Endothelial cell of umbilical vein (primary cell): ENCODE measurements at regions not wholly inside any gene's neighbourhood (a gene's known extent, or its start where the extent isn't known, plus 50 kb on each side); places are given as distances from the start of the nearest gene placed in this dataset.

Experiments used
- BruUV-seq: library from RNA; stranded (reverse); fragments of 400-500 nt; replicated peaks from 2 replicates; lab custom pipeline; 2021; lab: Mats Ljungman, UMichigan
- CTCF ChIA-PET: fragments of 300-600, 350-600 bp; sonication (Branson Sonifier 250); formaldehyde crosslinking; loops from one replicate; lab custom pipeline; 2021; ENCODE audit warnings: antibody characterized with exemption, inconsistent platforms; lab: Charles Lee
- POLR2A ChIA-PET: fragments of 300-600, 350-600 bp; sonication (Branson Sonifier 250); formaldehyde crosslinking; loops from one replicate; lab custom pipeline; 2021; ENCODE audit warnings: antibody characterized with exemption, inconsistent platforms; lab: Charles Lee
- DNase-seq: peaks from one replicate; pipeline ENCODE4 v3.0.0-alpha.2; 2011; ENCODE audit warnings: low read depth, low spot score
- FAIRE-seq: peaks from 2 replicates; lab custom pipeline; 2011; peaks lifted over from hg19 to GRCh38; lab: Jason Lieb, UNC
- H2AFZ ChIP-seq: 2 replicates; pipeline ENCODE4 v1.6.0; 2012; ENCODE audit warnings: low read depth, low read length, control low read depth, inconsistent platforms
- H3K27ac ChIP-seq: 2 replicates; pipeline ENCODE4 v1.5.1; 2011; ENCODE audit warnings: low read depth, mild to moderate bottlenecking, control low read depth, low read length, moderate library complexity; ENCODE audit not compliant: insufficient read depth
- H3K27me3 ChIP-seq, 2 experiments: 2 replicates each; pipeline versions ENCODE4 v1.6.0 to v1.6.1; 2011; ENCODE audit warnings: low read length in 2 of 2, mixed read lengths in 1 of 2; ENCODE audit not compliant: control insufficient read depth in 2 of 2, insufficient read depth in 2 of 2
- H3K36me3 ChIP-seq, 2 experiments: 2 replicates in 1 of 2; 3 replicates in 1 of 2; pipeline ENCODE4 v1.5.1; 2011; ENCODE audit warnings: low read length in 2 of 2, mild to moderate bottlenecking in 1 of 2, moderate library complexity in 1 of 2; ENCODE audit not compliant: control insufficient read depth in 2 of 2, insufficient read depth in 2 of 2; ENCODE audit errors: extremely low read depth in 1 of 2
- H3K4me1 ChIP-seq: 3 replicates; pipeline ENCODE4 v1.5.1; 2011; ENCODE audit warnings: mild to moderate bottlenecking, low read length; ENCODE audit not compliant: control insufficient read depth, insufficient read depth; ENCODE audit errors: extremely low read depth
- H3K4me2 ChIP-seq: 2 replicates; pipeline ENCODE4 v1.6.1; 2011; ENCODE audit warnings: low read length, control low read depth, mixed read lengths; ENCODE audit not compliant: insufficient read depth
- H3K4me3 ChIP-seq, 3 experiments: fragments of 200-600 bp in 1 of 3; sonication (generic), shearing (Covaris generic) in 1 of 3; replicated peaks in 1 of 3; 2 replicates each; pipeline ENCODE4 v1.5.1; 2011 to 2016; ENCODE audit warnings: control low read depth in 3 of 3, low read length in 3 of 3, mild to moderate bottlenecking in 2 of 3, inconsistent platforms in 1 of 3, low read depth in 1 of 3, moderate library complexity in 1 of 3; ENCODE audit not compliant: insufficient read depth in 1 of 3
- H3K79me2 ChIP-seq: 2 replicates; pipeline ENCODE4 v1.6.0; 2012; ENCODE audit warnings: low read length, inconsistent platforms; ENCODE audit not compliant: control insufficient read depth, insufficient read depth
- H3K9ac ChIP-seq: replicated peaks from 2 replicates; pipeline ENCODE3; 2011; ENCODE audit warnings: low read length, control low read depth; ENCODE audit not compliant: insufficient read depth; ENCODE audit errors: extremely low read depth
- H3K9me1 ChIP-seq: replicated peaks from 3 replicates; pipeline ENCODE4 v1.6.0; 2011; ENCODE audit warnings: mild to moderate bottlenecking, low read length; ENCODE audit not compliant: control insufficient read depth, insufficient read depth; ENCODE audit errors: extremely low read depth
- H3K9me3 ChIP-seq: replicated peaks from 2 replicates; pipeline ENCODE4 v1.5.1; 2012; ENCODE audit warnings: low read length, inconsistent platforms; ENCODE audit not compliant: control insufficient read depth, insufficient read depth
- H4K20me1 ChIP-seq: replicated peaks from 2 replicates; pipeline ENCODE3; 2011; ENCODE audit warnings: mild to moderate bottlenecking, low read length; ENCODE audit not compliant: control insufficient read depth, insufficient read depth; ENCODE audit errors: extremely low read depth
- CTCF ChIP-seq, 2 donors: IDR thresholded peaks; 1 replicate in 1 of 2; 2 replicates in 1 of 2; pipeline ENCODE4 v1.5.1; 2011; ENCODE audit warnings: low read length in 2 of 2, mild to moderate bottlenecking in 2 of 2, moderate library complexity in 2 of 2, control low read depth in 1 of 2, inconsistent platforms in 1 of 2, low read depth in 1 of 2; ENCODE audit not compliant: insufficient read depth in 1 of 2; ENCODE audit errors: extremely low read depth in 1 of 2
- EZH2 ChIP-seq: IDR thresholded peaks from 2 replicates; pipeline ENCODE4 v1.6.1; 2012; ENCODE audit warnings: borderline replicate concordance, low read depth, mild to moderate bottlenecking, moderate library complexity, low read length, inconsistent platforms; ENCODE audit not compliant: severe bottlenecking
- FOS ChIP-seq: IDR thresholded peaks from 2 replicates; pipeline ENCODE4 v1.6.1; 2011; ENCODE audit warnings: mild to moderate bottlenecking, low read length, moderate library complexity, borderline replicate concordance; ENCODE audit not compliant: insufficient read depth
- GATA2 ChIP-seq: IDR thresholded peaks from 2 replicates; pipeline ENCODE4 v1.7.0; 2011; ENCODE audit warnings: low read depth, mild to moderate bottlenecking, moderate library complexity, mixed read lengths, low read length; ENCODE audit not compliant: insufficient read length, insufficient read depth
- JUN ChIP-seq: IDR thresholded peaks from 2 replicates; pipeline ENCODE4 v1.6.1; 2011; ENCODE audit warnings: borderline replicate concordance, low read depth; ENCODE audit not compliant: insufficient read length, insufficient read depth
- MAX ChIP-seq: IDR thresholded peaks from 2 replicates; pipeline ENCODE4 v1.6.1; 2011; ENCODE audit not compliant: insufficient read depth, insufficient read length
- MYC ChIP-seq: IDR thresholded peaks from one replicate; pipeline ENCODE4 v1.6.1; 2011; ENCODE audit warnings: mild to moderate bottlenecking, low read depth, low read length
- POLR2A ChIP-seq: IDR thresholded peaks from 2 replicates; pipeline ENCODE4 v1.6.1; 2012; ENCODE audit warnings: low read depth, mild to moderate bottlenecking, control low read depth, low read length
- POLR2AphosphoS5 ChIP-seq: IDR thresholded peaks from 2 replicates; pipeline ENCODE4 v1.6.1; 2012; ENCODE audit warnings: low read depth, mild to moderate bottlenecking, control low read depth, low read length, moderate library complexity; ENCODE audit not compliant: insufficient read depth
- dilution Hi-C: fragments of 300-500 bp; cut with MboI; formaldehyde crosslinking; loops from one replicate; pipeline ENCODE4 v1.15.0; 2019; ENCODE audit warnings: low sequenced_read_pairs; ENCODE audit not compliant: extremely low pct_ligation_motif_present
- intact Hi-C: fragments of 100-400 bp; cut with micrococcal nuclease; formaldehyde crosslinking; loops from one replicate; pipeline ENCODE4 v1.10.0; 2022

- no peaks in the 10 kb centered on the region for H3K9me3 ChIP-seq
- no peak overlapping the region for H3K27ac ChIP-seq
- H3K36me3 ChIP-seq = no peaks in the 10 kb centered on the region
- H2AFZ ChIP-seq = no peak overlapping the region
- CTCF ChIA-PET = no interaction called here
- H3K4me1 ChIP-seq = peaks cover 21% of the 10 kb centered on the region
- FAIRE-seq = no peak
- no peak for DNase-seq
- H3K9ac ChIP-seq = no peak overlapping the region
- intact Hi-C loops (loop anchor here (2.0 kb wide), 3 partner anchors 43 to 91 kb away; no protein-coding TSS in a partner anchor), dilution Hi-C loops (no loop called here)
- no TSS peak for BruUV-seq
- H3K79me2 ChIP-seq = no peaks in the 10 kb centered on the region
- H3K4me3 ChIP-seq = no peak overlapping the region
- H3K4me2 ChIP-seq = no peak overlapping the region
- no peaks in the 10 kb centered on the region for H3K27me3 ChIP-seq
- H3K9me1 ChIP-seq = no peaks in the 10 kb centered on the region
- POLR2A ChIA-PET = no interaction called here
- no peaks in the 10 kb centered on the region for H4K20me1 ChIP-seq
- TF ChIP-seq POLR2AphosphoS5 (no peak), JUN (no peak), POLR2A (no peak), CTCF (IDR thresholded peaks at IDR 0.05; ENCODE audit: extremely low read depth in 1 of 2, insufficient read depth in 1 of 2, low read depth in 1 of 2, low read length in 2 of 2) (no peak), GATA2 (no peak), MYC (no peak), EZH2 (no peak), FOS (no peak), MAX (no peak)
Measured at GRCh38 chr9:99341686-99342085, 119.6 kb downstream of the SEC61B start.
